AG20443 (cell line): ENCODE measurements at regions not wholly inside any gene's neighbourhood (a gene's known extent, or its start where the extent isn't known, plus 50 kb on each side); places are given as distances from the start of the nearest gene placed in this dataset.
"Not testable (repeated sequence)": the region's sequence is repeated elsewhere in the genome, so short reads cannot be mapped to it uniquely, and the experiment has no call there.

Experiments used
- DNase-seq: peaks from one replicate; pipeline ENCODE4 v3.0.0; 2012; ENCODE audit warnings: low spot score, mixed read lengths

- no peak for DNase-seq
Observed at GRCh38 chr2:239804161-239805042, 220.7 kb downstream of the NDUFA10 start.

GRCh38 chr2:239803766-239804115 is 221.4 kb downstream of the NDUFA10 start:
- no peak for DNase-seq

- no peak for DNase-seq
Observed at GRCh38 chr2:239803102-239803765, 221.9 kb downstream of the NDUFA10 start.

GRCh38 chr2:239802185-239802649 is 222.9 kb downstream of the NDUFA10 start:
- DNase-seq, result no peak

- DNase-seq, result no peak
Observed at GRCh38 chr2:239801404-239802184, 223.5 kb downstream of the NDUFA10 start.

- DNase-seq, result no peak
Observed at GRCh38 chr2:239800785-239801386, 224.3 kb downstream of the NDUFA10 start.

- no peak for DNase-seq
Observed at GRCh38 chr2:239797316-239797715, 227.8 kb downstream of the NDUFA10 start.

GRCh38 chr2:239795761-239796160 is 229.4 kb downstream of the NDUFA10 start:
- not testable (repeated sequence) for DNase-seq

- DNase-seq, result no peak
Observed at GRCh38 chr2:239793836-239794235, 231.3 kb downstream of the NDUFA10 start.

- DNase-seq, result no peak
Observed at GRCh38 chr2:239793086-239793485, 232.1 kb downstream of the NDUFA10 start.

GRCh38 chr2:239792405-239793084 is 232.6 kb downstream of the NDUFA10 start:
- no peak for DNase-seq

- no peak for DNase-seq
Observed at GRCh38 chr2:239791526-239792404, 233.4 kb downstream of the NDUFA10 start.

- no peak for DNase-seq
Observed at GRCh38 chr2:239790721-239791120, 234.4 kb downstream of the NDUFA10 start.

- no peak for DNase-seq
Observed at GRCh38 chr2:239790313-239790712, 234.8 kb downstream of the NDUFA10 start.

GRCh38 chr2:239789711-239790110 is 235.4 kb downstream of the NDUFA10 start:
- DNase-seq, result no peak

- DNase-seq, result no peak
Observed at GRCh38 chr2:239788576-239789098, 236.5 kb downstream of the NDUFA10 start.

GRCh38 chr2:239787538-239788050 is 237.5 kb downstream of the NDUFA10 start:
- DNase-seq, result no peak

- no peak for DNase-seq
Observed at GRCh38 chr2:239786791-239787190, 238.4 kb downstream of the NDUFA10 start.

- no peak for DNase-seq
Observed at GRCh38 chr2:239781454-239781853, 243.7 kb downstream of the NDUFA10 start.
